ENCODE measurements at regions not wholly inside any gene's neighbourhood (a gene's known extent, or its start where the extent isn't known, plus 50 kb on each side); places are given as distances from the start of the nearest gene placed in this dataset.

- TF ChIP-seq EZH2phosphoT487 (IDR thresholded peaks at IDR 0.05; ENCODE audit: borderline replicate concordance, low read length): no peak
- TF ChIP-seq CTCF (conservative IDR thresholded peaks at IDR 0.05; ENCODE audit: low read depth, low read length): no peak
- no peak for TF ChIP-seq EZH2 (IDR thresholded peaks at IDR 0.05; ENCODE audit: low read length, unreplicated experiment)
- Histone ChIP-seq H4K20me1 (ENCODE audit: low read length) (no peaks in the 10 kb centered on the region), H3K36me3 (ENCODE audit: low read depth, low read length) (no peaks in the 10 kb centered on the region), H3K9me2 (replicated peaks; ENCODE audit: low read length) (no peaks in the 10 kb centered on the region), H3K4me2 (ENCODE audit: low read length) (no peak overlapping the region), H2AFZ (ENCODE audit: low read length) (no peak overlapping the region), H3K9me3 (ENCODE audit: low read length) (no peaks in the 10 kb centered on the region), H3K4me3 (ENCODE audit: low read length) (no peak overlapping the region), H3K9ac (ENCODE audit: low read length) (no peak overlapping the region), H3K27me3 (ENCODE audit: low read length) (no peaks in the 10 kb centered on the region), H3K4me1 (ENCODE audit: insufficient read depth, low read length) (no peaks in the 10 kb centered on the region), H3K79me2 (ENCODE audit: low read length) (no peaks in the 10 kb centered on the region), H3F3A (ENCODE audit: low read length, unreplicated experiment) (no peaks in the 10 kb centered on the region), H3K27ac (ENCODE audit: low read length) (no peak overlapping the region)
- DNase-seq (no peak), ATAC-seq (no peak)
- CTCF ChIA-PET: no interaction called here
- POLR2A ChIA-PET (ENCODE audit: unreplicated experiment): no interaction called here
- intact Hi-C loops (cut with micrococcal nuclease): no loop called here
- no TSS peak for BruUV-seq (replicated peaks)
These were observed 118.6 kb downstream of the NAA11 start for GRCh38 chr4:79207281-79207680.

DNA sequence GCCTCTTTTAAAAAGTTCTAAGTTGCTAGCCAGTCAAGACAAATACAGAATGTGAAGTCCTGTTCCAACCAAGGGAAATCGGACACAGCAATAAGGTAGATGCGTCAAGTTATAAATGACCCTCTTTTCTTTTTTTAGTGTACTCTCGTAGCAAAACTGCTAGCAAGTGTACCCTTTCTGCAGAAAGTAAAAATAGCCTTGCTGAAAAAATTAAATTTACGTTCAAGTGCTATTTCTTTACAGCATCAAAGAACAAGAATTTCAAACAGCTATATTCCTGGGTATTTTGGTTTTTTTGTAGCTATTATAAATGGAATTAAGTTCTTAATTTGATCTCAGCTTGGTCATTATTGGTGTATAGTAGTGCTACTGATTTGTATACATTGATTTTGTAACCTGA, 119.2 kb downstream of the NAA11 start:
- H3K4me2 ChIP-seq (ENCODE audit: low read length): no peak overlapping the region
- H3K36me3 ChIP-seq (ENCODE audit: low read depth, low read length): no peaks in the 10 kb centered on the region
- H3K9ac ChIP-seq (ENCODE audit: low read length): no peak overlapping the region
- no peaks in the 10 kb centered on the region for H3F3A ChIP-seq (ENCODE audit: low read length, unreplicated experiment)
- TF ChIP-seq EZH2phosphoT487 (IDR thresholded peaks at IDR 0.05; ENCODE audit: borderline replicate concordance, low read length) (no peak), CTCF (conservative IDR thresholded peaks at IDR 0.05; ENCODE audit: low read depth, low read length) (no peak), EZH2 (IDR thresholded peaks at IDR 0.05; ENCODE audit: low read length, unreplicated experiment) (no peak)
- no peaks in the 10 kb centered on the region for H4K20me1 ChIP-seq (ENCODE audit: low read length)
- no peaks in the 10 kb centered on the region for H3K27me3 ChIP-seq (ENCODE audit: low read length)
- no peaks in the 10 kb centered on the region for H3K9me2 ChIP-seq (replicated peaks; ENCODE audit: low read length)
- no peak overlapping the region for H3K4me3 ChIP-seq (ENCODE audit: low read length)
- H3K79me2 ChIP-seq (ENCODE audit: low read length): no peaks in the 10 kb centered on the region
- H3K9me3 ChIP-seq (ENCODE audit: low read length): no peaks in the 10 kb centered on the region
- no peaks in the 10 kb centered on the region for H3K4me1 ChIP-seq (ENCODE audit: insufficient read depth, low read length)
- ChIA-PET CTCF (no interaction called here), POLR2A (ENCODE audit: unreplicated experiment) (no interaction called here)
- no peak overlapping the region for H3K27ac ChIP-seq (ENCODE audit: low read length)
- no peak for DNase-seq
- no peak for ATAC-seq
- no peak overlapping the region for H2AFZ ChIP-seq (ENCODE audit: low read length)
- intact Hi-C loops (cut with micrococcal nuclease): no loop called here
- BruUV-seq (replicated peaks): no TSS peak

DNA sequence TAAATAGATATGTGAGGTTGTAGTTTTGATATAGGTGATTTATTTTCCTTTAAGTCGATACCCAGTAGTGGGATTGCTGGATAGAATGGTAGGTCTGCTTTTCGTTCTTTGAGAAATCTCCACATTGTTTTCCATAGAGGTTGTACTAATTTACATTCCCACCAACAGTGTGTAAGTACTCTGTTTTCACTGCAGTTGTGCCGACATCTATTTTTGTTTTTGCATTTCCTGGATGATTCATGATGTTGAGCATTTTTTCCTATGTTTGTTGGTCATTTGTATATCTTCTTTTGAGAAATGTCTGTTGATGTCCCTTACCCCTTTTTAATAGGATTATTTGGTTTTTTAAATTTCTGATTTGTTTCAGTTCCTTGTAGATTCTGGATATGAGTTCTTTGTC, 120.7 kb downstream of the NAA11 start:
- H3K4me3 ChIP-seq (ENCODE audit: low read length): no peak overlapping the region
- H3F3A ChIP-seq (ENCODE audit: low read length, unreplicated experiment): no peaks in the 10 kb centered on the region
- ATAC-seq (no peak), DNase-seq (no peak)
- ChIA-PET CTCF (no interaction called here), POLR2A (ENCODE audit: unreplicated experiment) (no interaction called here)
- no peaks in the 10 kb centered on the region for H3K9me2 ChIP-seq (replicated peaks; ENCODE audit: low read length)
- no peak overlapping the region for H3K27ac ChIP-seq (ENCODE audit: low read length)
- intact Hi-C loops (cut with micrococcal nuclease): no loop called here
- H3K79me2 ChIP-seq (ENCODE audit: low read length): no peaks in the 10 kb centered on the region
- no peaks in the 10 kb centered on the region for H4K20me1 ChIP-seq (ENCODE audit: low read length)
- no peak overlapping the region for H2AFZ ChIP-seq (ENCODE audit: low read length)
- H3K9me3 ChIP-seq (ENCODE audit: low read length): no peaks in the 10 kb centered on the region
- H3K4me1 ChIP-seq (ENCODE audit: insufficient read depth, low read length): no peaks in the 10 kb centered on the region
- H3K9ac ChIP-seq (ENCODE audit: low read length): no peak overlapping the region
- no peak overlapping the region for H3K4me2 ChIP-seq (ENCODE audit: low read length)
- H3K36me3 ChIP-seq (ENCODE audit: low read depth, low read length): no peaks in the 10 kb centered on the region
- no peak for TF ChIP-seq CTCF (conservative IDR thresholded peaks at IDR 0.05; ENCODE audit: low read depth, low read length)
- TF ChIP-seq EZH2phosphoT487 (IDR thresholded peaks at IDR 0.05; ENCODE audit: borderline replicate concordance, low read length): no peak
- TF ChIP-seq EZH2 (IDR thresholded peaks at IDR 0.05; ENCODE audit: low read length, unreplicated experiment): no peak
- no peaks in the 10 kb centered on the region for H3K27me3 ChIP-seq (ENCODE audit: low read length)
- no TSS peak for BruUV-seq (replicated peaks)

All from PC-3 (cell line).